ENCODE measurements at regions not wholly inside any gene's neighbourhood (a gene's known extent, or its start where the extent isn't known, plus 50 kb on each side); places are given as distances from the start of the nearest gene placed in this dataset.

DNA sequence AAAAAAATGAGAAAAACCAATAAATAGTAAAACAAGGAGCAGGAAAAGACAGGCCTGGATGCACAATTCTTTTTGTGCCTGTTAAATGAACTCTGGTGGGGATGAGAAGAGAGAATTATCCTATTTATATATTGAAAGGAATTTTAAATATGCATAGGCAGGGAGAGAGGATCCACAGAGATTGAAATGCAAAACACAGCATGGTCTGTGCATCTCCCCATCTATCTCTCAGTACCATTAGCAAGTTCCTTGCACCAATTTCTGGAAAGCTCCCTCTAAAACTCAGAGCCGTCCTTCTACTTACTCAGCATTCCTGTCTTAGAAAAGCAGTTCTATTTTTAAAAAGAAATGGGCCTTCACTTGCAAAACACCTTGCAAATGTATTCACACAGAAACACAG is 502.3 kb upstream of the KLHL29 start:
- DNase-seq: no peak

DNA sequence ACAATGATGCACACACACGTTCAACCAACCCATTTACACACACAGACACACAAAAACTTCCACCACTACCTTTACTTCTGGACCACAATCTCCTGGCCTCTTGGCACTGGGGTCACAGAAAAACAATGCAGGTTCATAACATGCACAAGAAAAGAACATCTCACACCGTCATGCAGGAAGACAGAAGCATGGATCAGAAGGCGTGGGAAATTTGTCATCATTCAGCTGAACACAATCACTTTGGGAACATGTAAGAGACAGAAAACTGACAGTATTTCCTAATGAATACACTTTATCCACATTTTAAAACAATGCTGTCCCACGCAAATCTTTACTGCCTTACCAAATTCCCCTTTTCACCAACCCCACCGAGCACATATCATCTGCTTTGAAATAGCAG is 501.9 kb upstream of the KLHL29 start:
- no peak for DNase-seq

DNA sequence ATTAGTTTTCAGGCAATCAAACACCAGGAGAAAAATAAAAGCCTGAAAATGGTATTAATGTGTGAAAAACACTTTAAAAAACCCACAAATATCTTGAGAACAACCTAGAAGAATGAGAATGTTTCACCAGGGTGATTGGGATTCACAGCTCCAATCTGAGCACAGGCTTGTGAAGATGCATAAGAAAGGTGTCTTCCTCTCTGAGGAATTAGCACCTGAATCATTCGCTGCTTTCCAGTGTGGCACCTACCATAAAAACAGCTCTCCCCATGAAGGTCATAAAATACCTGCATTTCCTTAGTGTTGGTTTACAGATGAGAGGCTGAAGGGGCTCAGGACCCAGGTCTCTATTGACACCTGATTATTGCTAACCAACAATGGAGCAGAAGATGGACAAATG is 499.7 kb upstream of the KLHL29 start:
- no peak for DNase-seq

DNA sequence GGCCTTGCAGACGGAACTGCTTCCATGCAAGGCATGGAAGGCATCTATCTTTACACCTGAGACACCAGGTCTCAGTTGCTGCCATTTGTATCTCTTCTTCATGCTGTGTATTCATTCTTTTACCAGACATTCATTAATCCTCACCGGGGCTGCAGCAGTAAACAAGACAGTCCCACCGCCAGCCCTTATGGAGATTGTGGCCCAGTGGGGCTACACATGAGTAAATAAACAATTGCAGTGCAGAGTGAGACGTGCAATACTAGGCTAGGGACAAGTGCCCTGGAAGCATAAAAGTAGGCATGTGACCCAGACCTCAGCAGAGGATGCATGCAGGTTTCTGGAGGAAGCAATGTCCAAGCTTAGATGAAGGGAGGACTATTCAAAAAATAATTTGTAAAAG is 497.6 kb upstream of the KLHL29 start:
- DNase-seq: no peak

DNA sequence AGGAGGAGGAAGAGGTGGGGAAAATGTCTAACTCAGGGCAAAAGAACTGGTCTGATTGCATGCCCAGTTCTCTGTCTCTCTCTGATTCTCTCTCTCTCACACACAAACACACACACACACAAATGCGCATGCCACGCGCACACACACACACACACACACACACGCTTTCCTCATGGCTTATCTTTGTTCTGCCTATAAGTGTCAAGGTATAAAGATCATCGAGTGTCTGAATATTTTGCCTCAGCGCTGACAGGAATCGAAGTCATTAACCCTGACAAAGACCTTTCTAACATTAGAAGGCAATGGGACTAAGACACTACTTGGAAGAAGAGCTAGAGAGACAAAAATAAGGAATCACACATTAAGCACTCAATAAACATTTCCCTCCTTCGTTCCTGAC is 497.1 kb upstream of the KLHL29 start:
- DNase-seq: no peak

DNA sequence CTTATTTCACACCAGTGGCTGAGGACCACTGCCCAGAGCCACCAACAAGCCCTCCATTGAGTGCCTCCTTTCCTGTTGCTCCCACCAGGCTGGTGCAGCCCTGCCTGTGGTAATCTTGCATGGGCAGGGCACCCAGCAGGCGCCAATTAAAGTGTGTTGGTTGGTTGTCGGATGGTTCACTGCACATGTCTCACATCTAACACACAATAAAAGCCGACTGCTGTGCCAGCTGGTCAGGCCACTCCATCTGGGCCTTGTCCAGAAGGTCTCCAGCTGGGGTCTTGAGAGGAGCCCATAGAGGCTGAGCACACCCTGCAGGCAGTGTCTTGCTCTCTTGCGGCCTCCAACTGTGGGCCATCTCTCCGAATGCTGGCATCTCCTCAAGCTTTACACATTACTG is 494.8 kb upstream of the KLHL29 start:
- DNase-seq: no peak

DNA sequence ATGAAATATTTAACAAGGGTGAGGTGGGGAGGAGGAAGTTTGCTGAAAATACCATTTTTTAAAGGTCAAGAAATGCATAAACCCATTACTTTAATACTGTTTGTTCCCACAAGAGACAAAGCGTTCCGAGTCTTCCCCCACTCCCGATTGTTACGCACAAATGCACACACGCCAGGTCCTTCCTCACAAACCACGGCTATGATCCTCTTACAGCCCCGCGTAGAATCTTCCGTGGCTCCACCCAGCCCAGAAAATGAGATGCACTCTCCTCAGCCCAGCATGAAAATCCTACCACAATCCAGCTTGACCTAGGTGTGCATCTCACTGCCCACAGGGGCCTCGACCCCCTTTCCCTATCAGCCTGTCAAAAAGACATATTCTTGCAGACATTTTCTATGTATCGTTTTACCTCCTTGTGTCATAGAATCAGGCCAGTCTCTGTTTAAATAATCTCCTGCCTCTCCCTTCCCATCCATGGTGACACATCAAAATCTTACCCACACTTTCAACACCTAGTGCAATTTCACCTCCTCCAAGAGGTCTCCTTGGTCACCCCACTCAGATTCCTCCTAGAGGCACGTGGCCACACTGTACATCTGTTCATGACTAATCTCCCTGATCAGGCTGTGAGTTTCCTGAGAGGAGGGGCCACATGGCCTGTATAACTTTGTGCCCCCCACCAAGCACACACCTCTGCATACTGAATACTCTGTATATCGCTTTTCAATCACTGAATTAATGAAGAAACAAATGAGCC is 491.0 kb upstream of the KLHL29 start:
- DNase-seq: no peak

DNA sequence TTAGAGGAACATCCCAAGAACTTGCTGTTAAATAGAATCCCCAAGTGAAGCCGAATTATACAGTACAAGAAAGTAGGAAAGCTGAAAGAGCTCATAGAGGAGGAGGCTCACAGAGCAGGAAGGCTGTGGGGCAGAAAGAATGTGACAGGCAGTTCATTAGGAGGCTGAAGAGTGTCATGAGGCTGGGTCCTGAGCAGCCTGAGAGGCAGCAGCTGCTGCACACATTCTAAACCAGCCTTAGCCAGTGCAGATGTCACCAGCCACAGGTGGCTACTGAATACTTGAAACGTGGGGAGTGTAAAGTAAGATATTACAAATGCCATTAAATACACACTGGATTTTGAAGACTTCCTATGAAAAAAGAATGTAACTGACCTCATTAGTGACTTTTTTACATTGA is 490.2 kb upstream of the KLHL29 start:
- no peak for DNase-seq

DNA sequence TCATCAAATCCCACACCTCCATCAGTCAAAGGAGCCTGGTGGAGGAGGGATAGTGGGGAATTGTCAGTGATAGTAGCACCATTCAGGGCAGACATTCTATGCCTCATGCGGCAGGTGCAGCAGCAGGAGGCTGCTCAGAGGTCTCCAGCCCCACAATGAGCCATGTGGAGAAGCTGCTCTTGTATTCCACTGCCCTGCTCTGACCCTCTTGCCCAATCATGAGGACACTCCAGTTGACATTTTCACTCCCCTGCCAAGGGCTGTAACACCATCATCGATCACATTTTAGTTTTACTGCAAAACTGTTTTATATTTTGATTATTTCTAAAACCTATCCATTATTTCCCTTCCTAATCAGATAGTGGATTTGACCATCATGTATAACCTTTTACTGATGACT is 487.6 kb upstream of the KLHL29 start:
- no peak for DNase-seq

DNA sequence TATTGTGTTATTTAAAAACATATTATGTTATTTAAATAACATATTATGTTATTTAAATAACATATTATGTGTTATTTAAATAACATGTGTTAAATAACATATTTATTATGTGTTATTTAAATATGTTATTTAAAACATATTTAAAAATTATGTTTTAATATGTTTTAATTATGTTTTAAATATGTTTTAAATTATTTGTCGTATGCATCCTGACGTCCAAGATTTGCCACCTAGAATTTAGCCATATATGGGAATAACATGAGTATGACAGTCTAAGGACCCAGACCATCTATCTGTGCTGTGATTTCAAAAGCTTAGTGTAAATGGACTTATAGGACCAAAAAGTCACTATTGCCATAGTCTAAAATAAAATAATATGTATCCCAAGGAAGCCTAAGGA is 484.3 kb upstream of the KLHL29 start:
- DNase-seq: no peak

DNA sequence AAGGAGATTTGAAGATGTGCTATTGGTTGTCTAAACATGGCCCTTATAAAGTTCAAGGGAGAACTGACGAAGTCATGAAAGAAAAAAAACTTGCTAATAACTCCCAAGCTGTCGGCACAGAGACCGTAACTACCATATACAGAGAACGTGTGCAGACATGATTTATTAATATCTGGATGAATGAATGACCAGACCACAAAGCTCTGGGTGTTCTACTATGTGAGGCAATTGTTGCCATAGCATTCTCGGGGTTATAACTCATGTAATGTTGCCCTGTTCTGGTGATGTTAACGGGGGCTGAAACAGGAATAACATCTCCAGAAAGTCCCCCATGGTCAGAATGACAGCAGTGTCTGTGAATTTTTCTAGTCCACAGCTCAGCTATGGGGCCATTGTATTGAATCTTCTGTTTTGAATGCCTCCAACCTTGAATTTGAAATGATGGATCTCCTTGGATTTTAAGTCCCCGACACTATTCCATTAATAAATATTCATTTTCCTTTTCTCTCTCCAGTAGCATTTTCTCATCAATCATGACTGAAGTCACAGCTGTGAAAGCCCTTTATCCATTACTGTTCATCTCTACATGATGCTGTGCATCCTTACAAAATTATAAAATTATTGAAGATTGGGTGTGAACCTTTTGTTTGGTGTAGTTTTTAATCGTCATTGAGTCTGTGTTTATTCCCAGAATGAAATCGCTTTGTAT is 483.4 kb upstream of the KLHL29 start:
- DNase-seq: no peak

DNA sequence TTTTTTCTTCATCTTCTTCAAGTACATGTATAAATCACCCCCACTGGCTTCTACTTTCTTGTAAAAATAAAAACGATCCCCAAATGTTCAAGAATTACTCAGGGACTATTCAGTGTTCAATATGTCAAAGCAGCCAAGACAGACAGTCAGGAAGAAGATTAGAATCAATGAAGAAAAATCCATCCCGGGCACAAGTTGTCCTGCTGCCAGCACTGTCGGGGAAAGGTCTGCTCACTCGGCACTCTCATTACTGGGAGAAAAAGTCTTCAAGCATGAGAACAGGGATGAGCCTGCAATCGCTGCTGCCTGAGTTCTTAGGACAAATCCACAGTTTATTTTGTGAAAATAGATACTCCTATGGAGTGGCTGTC is 482.8 kb upstream of the KLHL29 start:
- DNase-seq: no peak

DNA sequence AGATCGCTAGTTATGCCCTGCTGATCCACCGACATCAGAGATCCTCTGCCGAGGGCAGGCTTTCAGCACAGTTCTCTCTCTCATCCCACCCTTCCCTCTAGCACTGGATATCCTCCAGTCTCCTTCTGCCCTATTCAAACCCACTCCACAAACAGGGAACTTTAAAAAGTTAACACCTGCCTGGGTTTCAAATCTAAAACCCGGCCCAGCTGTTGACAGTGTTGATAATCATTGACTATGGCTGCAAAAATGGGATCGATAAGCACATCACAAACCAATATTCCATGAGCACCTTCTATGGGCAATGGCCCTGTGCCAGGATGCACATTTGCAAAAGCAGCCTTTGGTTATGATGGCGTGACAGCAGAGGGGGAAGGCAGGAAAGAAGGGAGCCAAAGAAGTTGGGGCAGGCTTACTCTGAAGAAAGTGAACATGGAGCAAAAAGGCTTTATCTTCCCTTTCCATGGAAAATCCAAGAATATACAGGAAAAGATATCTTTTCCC is 482.3 kb upstream of the KLHL29 start:
- no peak for DNase-seq

DNA sequence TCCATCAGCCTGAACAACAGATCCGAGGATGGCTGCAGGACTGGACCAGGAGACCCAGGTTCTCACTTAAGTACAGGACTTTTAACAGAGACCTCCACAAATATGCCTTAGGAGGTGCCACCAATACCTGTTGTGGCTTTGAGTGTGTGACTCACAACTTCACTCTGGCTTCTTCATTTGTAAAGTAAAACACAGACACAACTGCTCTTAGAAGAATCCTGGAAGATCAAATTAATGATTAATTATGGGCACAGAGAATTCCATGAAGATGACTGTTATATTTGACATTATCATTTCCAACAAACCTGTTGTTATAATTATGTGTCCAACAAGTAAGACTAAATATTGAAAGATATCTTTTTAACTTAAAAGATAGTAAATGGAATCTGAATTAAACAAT is 481.4 kb upstream of the KLHL29 start:
- DNase-seq: no peak

DNA sequence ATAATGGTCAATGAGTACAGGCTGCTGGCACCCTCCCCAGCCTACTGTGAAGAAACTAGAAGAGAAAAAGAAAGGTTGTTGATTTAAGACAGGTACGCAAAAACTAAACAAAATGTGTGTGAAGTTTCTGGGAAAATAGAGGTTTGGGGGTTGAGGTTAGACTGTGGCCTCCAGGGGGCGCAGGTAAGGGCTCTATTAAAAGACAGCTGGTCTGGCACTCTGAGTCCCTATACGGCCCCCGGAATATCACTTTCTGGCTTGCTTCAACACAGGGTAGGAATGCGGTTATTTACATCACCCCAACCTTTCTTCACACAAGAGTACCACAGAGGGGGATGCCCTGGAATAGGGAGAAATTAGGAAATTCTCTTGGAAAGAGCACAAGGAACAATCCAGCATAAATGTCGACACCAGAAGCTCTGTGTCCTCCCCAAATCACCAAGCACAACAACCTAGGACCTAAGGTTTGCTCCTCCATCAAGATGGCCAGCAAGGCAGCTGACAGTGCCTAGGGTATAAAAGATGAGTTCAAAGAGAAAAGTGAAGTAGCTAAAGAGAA is 480.8 kb upstream of the KLHL29 start:
- peak; percentile 2 for DNase-seq

DNA sequence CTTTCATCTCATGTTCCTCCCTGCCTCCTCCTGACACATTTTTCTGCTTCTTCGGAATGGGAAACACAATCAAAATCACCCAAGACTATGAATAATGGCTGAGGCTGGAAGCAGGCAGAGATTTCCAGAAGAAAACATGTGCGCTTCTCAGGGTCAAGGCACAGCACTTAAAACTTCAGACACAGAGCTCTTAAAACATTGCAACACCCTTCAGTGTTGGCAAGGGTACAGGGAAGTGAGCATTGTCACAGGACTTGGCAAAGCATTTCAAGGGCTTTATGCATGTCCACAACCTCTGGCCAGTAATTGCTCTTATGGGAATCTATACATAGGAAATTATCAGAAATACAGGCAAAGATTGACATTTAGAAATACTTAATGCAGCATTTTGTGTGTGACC is 477.6 kb upstream of the KLHL29 start:
- DNase-seq: no peak

DNA sequence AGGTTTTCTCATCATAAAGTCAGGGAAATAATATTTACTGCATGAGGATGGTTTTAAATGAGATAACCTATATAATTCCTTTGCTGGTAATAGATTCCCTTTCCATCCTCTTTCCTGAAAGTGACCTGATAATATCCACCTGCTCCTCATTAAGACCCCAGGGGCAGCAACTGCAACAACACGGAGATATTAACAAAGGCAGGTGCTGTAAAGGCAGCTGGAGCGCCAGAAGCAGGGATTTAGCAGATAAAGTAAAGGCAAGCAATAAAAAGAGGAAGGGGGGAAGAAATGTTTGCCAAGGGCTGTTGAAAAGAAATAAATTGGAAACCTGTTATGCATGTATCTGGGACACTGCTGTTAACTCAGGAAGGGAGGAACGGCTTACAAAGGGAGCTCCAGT is 472.6 kb upstream of the KLHL29 start:
- no peak for DNase-seq

DNA sequence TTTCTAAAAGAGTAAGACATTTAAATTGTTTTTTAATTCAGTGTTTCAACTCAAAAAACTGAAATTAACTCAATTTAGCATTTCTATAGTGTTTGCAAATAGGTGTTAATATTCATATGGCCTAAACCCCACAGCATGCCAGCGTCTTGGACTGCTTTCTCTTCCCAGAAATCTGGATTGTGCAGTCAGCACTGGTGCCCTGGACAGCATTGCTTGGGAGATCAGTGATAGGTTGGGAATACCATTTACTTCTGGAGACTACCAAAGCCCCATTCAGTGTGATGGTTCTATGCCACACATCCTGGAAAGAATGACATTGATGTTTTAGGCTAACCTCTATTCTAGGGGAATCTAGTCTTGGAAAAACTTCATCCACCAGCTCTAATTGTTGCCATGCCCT is 455.0 kb upstream of the KLHL29 start:
- DNase-seq: no peak

DNA sequence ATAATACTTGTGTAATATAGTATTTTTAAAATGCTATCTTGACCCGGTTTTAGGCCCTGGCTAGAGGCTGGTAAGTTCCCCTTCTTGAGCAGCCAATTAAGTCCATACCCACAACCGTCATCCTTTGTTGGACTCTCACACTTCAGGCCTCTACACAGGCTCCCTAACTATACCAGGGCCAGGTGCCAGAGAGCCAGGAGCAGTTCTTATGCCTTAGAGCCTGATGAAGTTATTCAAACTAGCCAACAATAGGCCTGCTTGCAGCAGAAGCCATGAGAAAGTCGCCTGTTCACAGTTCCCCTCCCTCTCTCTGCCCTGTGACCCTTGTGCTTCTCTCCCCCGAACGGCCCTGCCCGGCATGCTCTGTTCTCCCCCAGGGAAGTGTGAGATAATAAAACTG is 454.2 kb upstream of the KLHL29 start:
- no peak for DNase-seq

DNA sequence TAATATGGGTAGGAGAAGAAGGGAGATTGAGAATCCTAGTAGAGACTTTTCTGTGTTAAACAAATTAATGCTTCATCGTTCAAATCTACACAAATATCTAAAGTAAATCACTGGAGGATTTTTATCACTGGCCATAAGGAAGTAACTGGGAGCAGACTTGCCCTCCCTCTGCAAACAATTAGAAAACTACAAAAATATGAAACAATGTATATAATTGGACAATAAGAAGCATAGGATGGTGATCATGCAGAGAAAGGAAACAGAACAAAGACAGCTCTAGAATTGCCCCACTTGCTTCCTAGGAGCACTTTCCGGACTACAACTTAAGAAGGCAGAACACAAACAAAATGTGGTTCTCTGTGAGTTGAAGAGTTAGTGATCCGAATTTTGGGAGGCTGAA is 452.7 kb upstream of the KLHL29 start:
- DNase-seq: no peak

DNA sequence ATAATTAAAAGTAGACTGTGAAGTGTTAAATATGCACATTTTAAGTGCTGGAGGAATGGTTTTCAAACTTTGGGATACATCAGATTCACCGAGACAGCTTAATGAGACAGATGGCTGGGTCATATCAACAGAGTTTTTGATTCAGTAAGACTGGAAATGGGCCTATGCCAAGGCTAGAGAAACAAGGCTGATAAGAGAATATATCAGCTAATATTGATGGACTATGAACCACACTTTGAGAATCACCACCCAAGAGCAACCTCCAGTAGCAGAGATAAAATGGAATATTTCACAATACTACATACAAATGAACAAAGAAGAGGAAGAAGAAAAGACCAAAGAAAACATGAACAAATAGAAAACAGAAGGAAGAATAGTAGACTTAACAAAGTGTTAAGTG is 450.2 kb upstream of the KLHL29 start:
- DNase-seq: no peak

DNA sequence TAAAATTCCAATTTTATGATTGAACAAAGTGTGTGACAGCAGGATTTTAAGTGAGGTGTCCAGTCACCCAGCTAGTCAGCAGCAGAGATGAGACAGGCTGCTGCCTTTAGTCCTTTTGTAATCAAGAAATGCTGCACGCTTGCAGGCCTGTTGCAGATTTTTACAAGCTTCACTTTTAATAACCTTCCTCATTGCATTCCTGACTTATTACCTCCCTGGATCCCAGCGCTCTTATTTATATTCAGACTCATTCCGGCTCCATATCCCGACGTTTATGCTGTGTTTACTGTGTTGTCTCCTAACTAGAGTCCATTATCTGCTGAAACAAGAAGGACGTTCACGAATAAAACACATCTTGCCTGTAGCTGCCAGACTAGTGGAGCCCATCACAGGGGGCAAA is 442.5 kb upstream of the KLHL29 start:
- DNase-seq: no peak

DNA sequence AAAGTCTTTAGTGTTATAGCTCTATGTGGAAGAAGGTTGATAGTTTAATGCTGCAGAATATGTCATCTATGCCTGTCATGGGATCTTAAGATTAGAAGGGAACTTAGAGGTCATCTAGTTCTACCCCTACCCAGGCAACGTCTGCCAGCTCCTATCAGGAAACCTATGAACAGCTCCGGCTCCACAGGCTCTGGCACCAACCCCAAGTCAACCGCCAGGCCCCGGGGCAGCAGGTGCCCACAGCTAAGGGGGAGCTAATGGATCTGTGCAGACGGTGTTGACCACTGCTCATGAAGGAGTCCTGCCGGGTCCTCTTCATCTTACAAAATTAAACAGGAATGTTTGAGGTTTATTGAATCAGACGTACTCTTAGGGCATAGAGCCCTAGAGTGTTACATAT is 440.8 kb upstream of the KLHL29 start:
- DNase-seq: no peak

DNA sequence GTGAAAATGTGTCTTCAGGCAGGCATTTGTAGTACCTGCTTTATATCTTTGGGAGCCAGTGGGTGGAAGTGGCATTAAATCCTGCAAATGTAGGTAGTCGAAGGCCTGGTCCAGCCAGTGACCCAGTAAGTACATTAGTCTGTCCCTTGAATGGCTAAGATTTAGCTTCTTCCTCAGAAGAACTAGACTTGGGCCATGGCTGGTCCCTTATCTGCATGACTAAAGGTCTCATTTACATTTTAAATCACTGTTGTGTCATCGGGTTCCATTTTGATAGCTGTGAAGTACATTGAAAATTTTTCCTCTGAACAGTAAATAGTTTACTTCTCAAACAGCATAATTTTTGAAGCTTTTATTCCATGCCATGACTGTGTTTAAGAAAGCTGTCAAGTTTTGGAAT is 438.4 kb upstream of the KLHL29 start:
- no peak for DNase-seq

DNA sequence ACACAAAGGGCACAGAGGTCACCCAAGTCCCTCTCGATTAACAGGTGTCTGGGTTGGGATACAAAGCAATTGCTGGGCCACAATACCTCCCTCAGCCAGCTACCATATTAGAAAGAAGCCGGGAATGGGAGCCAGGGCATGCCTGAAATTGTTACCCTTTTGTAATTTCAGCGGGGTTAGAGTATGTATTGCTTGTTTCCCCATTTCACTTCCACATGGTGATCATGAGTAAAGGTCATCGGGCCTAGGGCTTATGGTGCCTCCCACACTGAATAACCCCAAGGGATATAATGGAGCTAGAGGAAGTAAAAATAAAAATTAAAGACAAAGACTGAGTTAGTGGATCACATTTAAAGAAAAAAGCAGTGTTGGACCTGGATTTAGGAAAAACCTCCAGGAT is 437.2 kb upstream of the KLHL29 start:
- DNase-seq: no peak
